Lower lobe of right lung (tissue), 2 donors: ENCODE measurements at regions not wholly inside any gene's neighbourhood (a gene's known extent, or its start where the extent isn't known, plus 50 kb on each side); places are given as distances from the start of the nearest gene placed in this dataset.

Experiments used
- ATAC-seq, 2 donors: fragments of 200-7000 bp; cut with Tn5 transposase; one replicate each; pipeline ENCODE4 v1.9.1; 2020 to 2022; ENCODE audit warnings: mild to moderate bottlenecking in 2 of 2, moderate library complexity in 2 of 2
- DNase-seq: peaks from one replicate; pipeline ENCODE4 v3.0.0-alpha.2; 2020
- H3K27ac ChIP-seq: fragments of 200-600 bp; one replicate; pipeline ENCODE4 v1.8.0; 2022
- H3K27me3 ChIP-seq: fragments of 200-600 bp; one replicate; pipeline ENCODE4 v1.8.0; 2022; ENCODE audit warnings: low read depth
- H3K36me3 ChIP-seq: fragments of 200-600 bp; one replicate; pipeline ENCODE4 v1.8.0; 2022; ENCODE audit warnings: mild to moderate bottlenecking
- H3K4me1 ChIP-seq: fragments of 200-600 bp; one replicate; pipeline ENCODE4 v1.8.0; 2022
- H3K4me3 ChIP-seq: fragments of 200-600 bp; one replicate; pipeline ENCODE4 v1.8.0; 2022; ENCODE audit warnings: mild to moderate bottlenecking
- H3K9me3 ChIP-seq: fragments of 200-600 bp; one replicate; pipeline ENCODE4 v1.8.0; 2022
- CTCF ChIP-seq: fragments of 200-600 bp; IDR thresholded peaks from one replicate; pipeline ENCODE4 v1.8.0; 2022; ENCODE audit warnings: antibody characterized with exemption, mild to moderate bottlenecking
- intact Hi-C: fragments of 100-400 bp; cut with DNase I; formaldehyde crosslinking; loops from one replicate; pipeline ENCODE4 v1.11.0; 2022
- donor health status: DM: no; HTN: yes; CAD: no; lungs with severe emphysema.

DNA sequence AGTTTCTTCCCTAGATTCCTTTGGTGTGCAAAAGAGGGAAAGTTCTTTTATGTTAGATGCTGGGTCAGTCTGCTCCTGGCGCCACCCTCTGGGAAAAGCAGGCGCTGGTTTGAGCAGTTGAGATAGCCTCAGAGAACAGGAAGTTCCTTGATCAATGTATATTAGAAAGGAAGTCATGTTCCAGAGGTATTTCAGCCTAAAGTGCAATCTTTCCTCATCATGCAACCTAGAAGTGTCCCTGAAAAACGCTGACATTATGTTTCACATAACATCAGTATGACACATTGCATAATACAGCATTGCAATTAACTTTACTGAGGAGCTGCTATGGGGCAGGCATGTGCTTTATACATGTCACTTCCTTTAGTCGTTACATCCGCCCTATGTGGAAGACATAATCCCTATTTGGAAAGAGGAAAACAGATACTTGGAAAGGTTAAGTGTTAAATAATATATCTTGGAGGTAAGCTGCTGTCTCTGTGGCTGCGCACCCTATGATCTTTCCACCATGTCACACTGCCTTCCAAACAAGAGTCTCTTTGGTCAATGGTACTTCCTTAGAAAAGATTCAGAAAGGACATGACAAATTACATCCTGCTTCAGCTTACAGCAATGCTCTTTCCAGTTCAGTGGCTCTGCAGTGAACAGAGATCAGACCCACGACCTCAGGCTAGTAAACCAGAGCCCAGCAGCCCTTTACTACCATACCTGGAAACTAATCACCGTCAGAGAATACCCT, 369.7 kb downstream of the RAD51AP2 start:
- ATAC-seq (peak; percentile 19 to 54), DNase-seq (peak; percentile 44)
- intact Hi-C loops, result no loop called here
- peak; percentile 24 for TF ChIP-seq CTCF
- no peak overlapping the region for H3K27ac ChIP-seq
- no peaks in the 10 kb centered on the region for H3K27me3 ChIP-seq
- no peaks in the 10 kb centered on the region for H3K36me3 ChIP-seq
- no peak overlapping the region for H3K4me3 ChIP-seq
- H3K4me1 ChIP-seq, result no peaks in the 10 kb centered on the region
- H3K9me3 ChIP-seq, result no peaks in the 10 kb centered on the region

- intact Hi-C loops, result no loop called here
- ATAC-seq (no peak), DNase-seq (no peak)
- H3K9me3 ChIP-seq, result no peaks in the 10 kb centered on the region
- no peak overlapping the region for H3K4me3 ChIP-seq
- H3K36me3 ChIP-seq, result no peaks in the 10 kb centered on the region
- TF ChIP-seq CTCF, result no peak
- H3K27me3 ChIP-seq, result no peaks in the 10 kb centered on the region
- no peaks in the 10 kb centered on the region for H3K4me1 ChIP-seq
- no peak overlapping the region for H3K27ac ChIP-seq
Observed at GRCh38 chr2:17146358-17146757, 371.9 kb downstream of the RAD51AP2 start.

- Histone ChIP-seq H3K27ac (no peak overlapping the region), H3K9me3 (no peaks in the 10 kb centered on the region), H3K36me3 (no peaks in the 10 kb centered on the region), H3K4me3 (no peak overlapping the region), H3K27me3 (no peaks in the 10 kb centered on the region), H3K4me1 (no peaks in the 10 kb centered on the region)
- no peak for TF ChIP-seq CTCF
- DNase-seq, result no peak
- no peak for ATAC-seq
- intact Hi-C loops, result no loop called here
Observed at GRCh38 chr2:17136877-17137276, 381.4 kb downstream of the RAD51AP2 start.

GRCh38 chr2:17136231-17136630, 382.0 kb downstream of the RAD51AP2 start:
- no peak for DNase-seq
- no peak for ATAC-seq
- Histone ChIP-seq H3K9me3 (no peaks in the 10 kb centered on the region), H3K27ac (no peak overlapping the region), H3K4me1 (no peaks in the 10 kb centered on the region), H3K36me3 (no peaks in the 10 kb centered on the region), H3K27me3 (no peaks in the 10 kb centered on the region), H3K4me3 (no peak overlapping the region)
- intact Hi-C loops, result no loop called here
- no peak for TF ChIP-seq CTCF

GRCh38 chr2:17135619-17136018, 382.6 kb downstream of the RAD51AP2 start:
- DNase-seq, result no peak
- no peaks in the 10 kb centered on the region for H3K36me3 ChIP-seq
- no peak overlapping the region for H3K27ac ChIP-seq
- ATAC-seq, result no peak
- no peak for TF ChIP-seq CTCF
- intact Hi-C loops, result no loop called here
- no peaks in the 10 kb centered on the region for H3K4me1 ChIP-seq
- no peaks in the 10 kb centered on the region for H3K9me3 ChIP-seq
- H3K4me3 ChIP-seq, result no peak overlapping the region
- no peaks in the 10 kb centered on the region for H3K27me3 ChIP-seq
